Esophagus muscularis mucosa (tissue), 3 donors: ENCODE measurements at regions not wholly inside any gene's neighbourhood (a gene's known extent, or its start where the extent isn't known, plus 50 kb on each side); places are given as distances from the start of the nearest gene placed in this dataset.

Experiments
- POLR2AphosphoS5 ChIP-seq, 2 donors: sonication (generic); formaldehyde crosslinking; IDR thresholded peaks; one replicate each; pipeline ENCODE4 v1.6.1; 2017; ENCODE audit warnings: antibody characterized with exemption in 2 of 2
- TF ChIP-seq, protein P1 (sequence below), 3 experiments: fragments of 200-600 bp in 2 of 3; fragments of 450-650 bp in 1 of 3; sonication (generic) in 2 of 3; IDR thresholded peaks; one replicate each; pipeline ENCODE4 v1.5.1; 2017 to 2019; ENCODE audit warnings: antibody characterized with exemption in 3 of 3, mild to moderate bottlenecking in 2 of 3, moderate library complexity in 1 of 3

DNA sequence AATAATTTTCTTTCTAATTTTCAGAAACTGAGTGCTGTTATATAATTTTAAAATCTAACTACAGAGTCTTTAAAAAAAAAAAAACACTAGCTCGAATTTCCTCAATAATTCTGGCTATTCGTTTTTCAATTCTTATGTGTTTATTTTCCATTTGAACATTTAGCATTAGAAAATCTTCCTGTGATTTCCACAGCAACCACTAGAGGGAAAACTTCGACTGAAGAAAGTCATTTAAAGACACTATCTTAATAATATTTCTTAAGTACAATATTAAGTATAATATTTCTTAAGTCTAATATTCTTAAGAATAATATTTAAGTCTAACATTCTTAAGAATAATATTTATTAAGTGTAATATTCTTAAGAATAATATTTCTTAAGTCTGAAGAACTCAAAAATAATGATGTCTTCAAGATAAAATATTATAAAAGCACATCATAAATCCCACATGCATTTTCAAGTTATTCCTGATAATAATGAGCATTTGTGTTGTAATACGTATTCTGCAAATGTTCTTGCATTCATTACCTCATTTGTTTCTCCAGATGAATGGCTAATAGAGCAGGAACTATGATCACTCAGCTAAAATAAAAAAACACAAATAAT is 118.4 kb upstream of the WDR17 start:
- no peak for TF ChIP-seq POLR2AphosphoS5 (IDR thresholded peaks at IDR 0.05)
- TF ChIP-seq, protein P1, sequence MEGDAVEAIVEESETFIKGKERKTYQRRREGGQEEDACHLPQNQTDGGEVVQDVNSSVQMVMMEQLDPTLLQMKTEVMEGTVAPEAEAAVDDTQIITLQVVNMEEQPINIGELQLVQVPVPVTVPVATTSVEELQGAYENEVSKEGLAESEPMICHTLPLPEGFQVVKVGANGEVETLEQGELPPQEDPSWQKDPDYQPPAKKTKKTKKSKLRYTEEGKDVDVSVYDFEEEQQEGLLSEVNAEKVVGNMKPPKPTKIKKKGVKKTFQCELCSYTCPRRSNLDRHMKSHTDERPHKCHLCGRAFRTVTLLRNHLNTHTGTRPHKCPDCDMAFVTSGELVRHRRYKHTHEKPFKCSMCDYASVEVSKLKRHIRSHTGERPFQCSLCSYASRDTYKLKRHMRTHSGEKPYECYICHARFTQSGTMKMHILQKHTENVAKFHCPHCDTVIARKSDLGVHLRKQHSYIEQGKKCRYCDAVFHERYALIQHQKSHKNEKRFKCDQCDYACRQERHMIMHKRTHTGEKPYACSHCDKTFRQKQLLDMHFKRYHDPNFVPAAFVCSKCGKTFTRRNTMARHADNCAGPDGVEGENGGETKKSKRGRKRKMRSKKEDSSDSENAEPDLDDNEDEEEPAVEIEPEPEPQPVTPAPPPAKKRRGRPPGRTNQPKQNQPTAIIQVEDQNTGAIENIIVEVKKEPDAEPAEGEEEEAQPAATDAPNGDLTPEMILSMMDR (IDR thresholded peaks at IDR 0.05), result peak; percentile 70 to 80 (median 70)
